Stimulated activated CD4-positive, alpha-beta T cell treated with anti-CD3 and anti-CD28 coated beads, Interleukin-15, amount 100 ng/mL, for 48 hours (primary cell): ENCODE measurements at regions not wholly inside any gene's neighbourhood (a gene's known extent, or its start where the extent isn't known, plus 50 kb on each side); places are given as distances from the start of the nearest gene placed in this dataset.

Experiments used
- DNase-seq, 2 donors: peaks; one replicate each; pipeline ENCODE4 v3.0.0-alpha.2; 2020; ENCODE audit warnings: low read depth in 2 of 2

DNA sequence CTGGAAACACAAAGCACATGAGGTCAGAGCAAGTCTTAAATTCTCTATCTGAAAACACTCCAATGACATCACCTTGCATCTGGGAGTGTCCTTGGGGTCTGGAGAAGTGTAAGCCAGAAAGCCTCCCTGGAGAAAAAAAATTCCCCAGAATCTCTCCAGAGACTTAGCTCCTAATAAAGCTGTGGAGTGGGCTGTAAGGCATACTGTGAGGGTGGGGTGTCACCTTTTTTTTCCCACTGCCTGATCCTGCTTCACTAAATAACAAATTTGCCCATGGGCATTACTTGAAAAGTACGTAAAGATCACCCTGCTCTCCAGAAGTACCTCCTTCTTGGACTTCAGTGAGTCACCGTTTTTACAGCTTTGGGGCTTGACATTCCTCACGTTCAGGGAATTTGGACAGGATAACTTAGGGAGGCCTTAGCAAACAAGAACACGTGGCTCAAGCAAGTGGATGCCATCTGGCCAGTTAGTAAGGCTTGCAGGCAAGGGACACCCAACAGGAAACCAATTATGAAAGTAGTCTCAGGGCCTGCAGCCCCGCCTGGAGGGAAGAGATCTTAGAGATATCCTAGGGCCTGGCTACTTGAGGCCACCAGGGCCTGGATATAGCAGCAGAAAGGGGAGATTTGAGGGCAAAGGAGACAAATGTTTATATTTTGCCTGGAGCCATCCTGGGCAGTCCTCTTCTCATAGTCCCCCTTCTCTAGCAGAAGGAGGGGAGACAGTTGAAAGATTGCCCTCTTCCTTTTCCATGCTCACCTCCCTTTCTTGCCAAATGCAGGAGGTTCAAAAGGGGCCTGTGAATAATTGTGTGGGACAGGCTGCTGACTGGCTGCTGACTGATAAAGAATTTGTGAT is 60.1 kb upstream of the PLAC1 start:
- no peak for DNase-seq

DNA sequence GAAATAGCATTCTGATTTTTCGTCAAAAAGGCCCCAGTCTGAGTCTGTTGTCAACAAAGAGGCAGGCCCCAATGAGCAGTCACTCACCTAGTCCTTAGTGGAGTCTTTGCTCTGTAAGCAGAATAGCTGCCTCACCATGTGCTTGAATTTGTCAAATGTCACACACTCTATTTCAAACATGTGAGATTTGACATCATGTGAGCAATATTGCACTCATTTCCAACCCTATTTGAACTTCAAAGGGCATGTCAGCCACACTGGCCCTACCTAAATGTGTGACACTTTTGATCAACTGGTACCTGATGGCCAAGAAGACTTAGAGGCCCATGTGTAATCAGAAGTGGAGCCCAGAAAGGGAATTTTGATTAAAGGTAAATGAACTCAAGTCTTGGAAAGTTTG is 59.4 kb upstream of the PLAC1 start:
- DNase-seq = no peak

DNA sequence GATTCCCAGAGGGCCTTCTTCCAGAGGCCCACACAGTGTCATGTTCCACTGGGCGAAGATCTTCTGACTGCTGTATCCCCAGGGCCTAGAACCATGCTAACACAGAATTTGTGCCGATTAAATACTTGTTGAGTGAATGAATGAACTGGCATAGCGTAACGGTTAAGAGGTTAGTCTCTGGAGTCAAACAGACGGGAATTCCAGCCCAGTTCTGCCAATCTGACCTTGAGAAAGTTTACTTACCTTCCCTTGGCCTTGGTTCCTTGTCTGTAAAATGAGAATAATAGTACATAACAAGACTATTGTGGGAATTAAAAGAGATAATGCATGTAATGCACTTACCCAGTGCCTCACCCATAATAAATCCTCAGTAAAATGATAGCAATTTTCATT is 58.3 kb upstream of the PLAC1 start:
- DNase-seq = no peak

DNA sequence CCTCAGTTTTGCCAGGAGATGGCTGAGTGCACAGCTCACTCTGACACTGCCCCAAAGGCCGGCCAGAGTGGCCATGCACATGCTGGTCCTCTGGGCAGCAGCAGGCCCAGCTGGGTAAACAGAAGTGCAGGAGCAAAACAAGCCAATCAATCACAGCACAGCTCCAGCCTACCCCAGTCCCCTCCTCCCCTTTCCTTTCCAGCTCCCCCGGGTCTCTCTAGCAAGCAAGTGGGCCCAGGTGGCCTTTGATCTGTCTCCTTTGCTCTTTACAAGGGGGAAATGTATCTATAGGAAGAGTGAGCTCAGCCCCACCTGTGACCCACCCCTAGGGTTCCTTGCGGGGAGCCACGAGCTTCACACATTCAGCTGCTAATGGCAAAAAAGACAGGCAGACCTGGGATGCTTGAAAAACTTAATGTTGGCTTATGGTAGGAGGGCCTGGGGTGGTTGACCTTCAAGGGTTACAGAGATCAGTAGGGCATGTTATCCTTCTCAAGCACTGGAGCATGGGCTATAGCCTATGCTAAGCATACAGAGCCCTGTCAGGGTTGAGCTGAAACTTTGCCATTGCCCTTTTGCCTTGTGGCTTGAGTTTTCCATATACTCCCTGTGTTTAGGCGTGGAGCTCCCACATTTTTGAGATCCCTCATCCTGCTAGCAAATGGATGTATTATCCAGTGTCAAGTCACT is 57.8 kb upstream of the PLAC1 start:
- no peak for DNase-seq

DNA sequence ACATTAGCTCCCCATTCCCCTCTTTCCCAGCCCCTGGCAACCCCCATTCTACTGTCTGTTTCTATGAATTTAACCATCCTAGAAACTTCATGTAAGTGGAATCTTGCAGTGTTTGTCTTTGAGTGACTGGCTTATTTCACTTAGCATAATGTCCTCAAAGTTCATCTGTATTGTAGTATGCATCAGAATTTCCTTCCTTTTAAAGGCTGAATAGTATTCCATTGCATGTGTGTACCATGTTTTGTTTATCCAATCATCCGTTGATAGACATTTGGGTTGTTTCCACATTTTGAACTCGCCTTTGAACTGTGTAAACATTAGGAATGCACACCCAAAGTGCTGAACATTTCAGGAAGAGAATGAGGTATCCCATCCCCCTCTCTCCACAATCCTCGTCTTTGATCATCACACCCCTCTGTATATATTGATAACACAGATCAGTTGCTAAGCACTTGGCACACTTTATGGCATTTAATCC is 56.4 kb upstream of the PLAC1 start:
- DNase-seq = no peak

DNA sequence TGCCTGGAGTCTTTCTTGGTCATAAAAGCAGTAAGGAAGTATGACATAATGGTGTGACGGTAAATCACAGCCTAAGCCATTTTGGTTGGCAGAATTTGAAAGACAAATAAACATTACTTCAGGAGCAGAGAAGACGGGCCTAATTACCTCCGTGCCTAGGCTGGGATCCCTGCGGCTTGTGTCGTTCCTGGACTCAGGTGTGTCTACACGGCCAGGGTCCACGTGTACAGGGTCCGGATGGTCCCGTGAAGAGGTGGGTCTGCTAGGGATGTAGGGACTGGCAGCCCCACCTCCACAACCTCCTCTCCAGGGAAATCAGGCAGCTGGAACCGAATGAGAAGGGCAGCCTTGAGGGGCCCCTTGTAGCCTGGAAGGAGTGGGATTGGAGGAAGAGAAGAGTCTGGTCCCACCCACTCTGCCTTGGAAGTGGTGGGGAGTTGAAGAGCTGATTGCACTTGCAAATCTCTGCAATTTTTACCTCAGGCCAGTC is 55.4 kb upstream of the PLAC1 start:
- DNase-seq = no peak

DNA sequence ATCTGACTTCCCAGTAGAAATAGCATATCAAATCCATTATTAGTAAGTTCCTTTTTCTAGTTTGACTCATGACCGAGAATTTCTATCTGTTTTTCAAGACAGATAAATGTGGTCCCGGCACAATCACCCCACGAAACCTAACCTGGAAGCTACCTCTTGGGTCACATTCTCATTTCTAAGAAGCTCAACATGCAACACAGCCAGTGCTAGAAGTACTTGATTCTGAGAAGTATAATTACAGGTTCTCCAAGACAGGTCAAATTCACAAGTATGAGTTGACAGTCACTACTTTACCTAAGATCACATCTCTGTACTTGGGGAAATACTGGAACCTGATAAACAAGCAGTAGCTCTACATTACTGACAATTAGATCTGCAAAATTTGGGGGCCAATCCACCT is 54.0 kb upstream of the PLAC1 start:
- DNase-seq = no peak

DNA sequence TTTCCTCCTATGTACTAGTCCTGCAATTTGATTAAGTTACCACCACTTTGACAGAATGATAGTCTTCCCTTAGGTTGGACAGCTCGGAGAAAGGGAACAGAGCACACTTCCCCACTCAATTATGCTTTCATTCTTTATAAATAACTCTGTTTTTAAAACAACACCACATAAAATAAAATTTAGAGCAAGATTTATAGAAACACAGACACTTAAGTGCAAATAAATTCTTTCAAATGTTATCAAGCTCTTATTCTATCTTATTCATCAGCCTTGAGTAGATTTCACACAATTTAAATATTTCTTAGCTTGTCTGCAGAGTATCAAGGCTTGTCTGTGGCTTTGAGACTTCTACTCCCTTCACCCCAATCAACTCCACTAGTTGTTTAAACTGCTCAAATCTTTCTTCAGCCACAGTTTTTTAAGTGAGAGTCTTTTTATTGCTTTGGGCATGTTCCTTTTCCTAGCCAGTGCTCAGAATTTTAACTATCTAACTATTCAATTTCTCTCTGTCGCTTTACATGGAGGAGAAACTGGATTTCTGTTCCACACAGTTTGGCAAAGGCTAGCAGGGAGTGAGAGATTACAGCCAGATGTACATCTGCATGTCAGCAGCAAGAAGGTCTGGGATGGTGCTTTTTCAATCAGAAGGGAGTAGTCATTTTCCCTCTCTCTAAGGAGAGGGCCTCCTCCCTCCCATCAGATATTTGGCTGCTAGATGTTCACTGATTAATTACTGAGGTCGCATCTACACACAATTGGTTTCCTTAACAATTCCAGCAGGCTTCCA is 53.1 kb upstream of the PLAC1 start:
- no peak for DNase-seq
